NCI-H526 treated with DMSO at 0.1 percent for 48 hours (cell line): ENCODE measurements at regions not wholly inside any gene's neighbourhood (a gene's known extent, or its start where the extent isn't known, plus 50 kb on each side); places are given as distances from the start of the nearest gene placed in this dataset.
A peak's percentile ranks its signal among the peaks of the same experiment; 100 is the strongest.

ENCODE experiments used
- DNase-seq: peaks from one replicate; lab custom pipeline; 2025; lab: John Stamatoyannopoulos, UW

- DNase-seq: no peak
Observed at GRCh38 chr7:156479596-156479995, 161.0 kb upstream of the RNF32 start.

- no peak for DNase-seq
Observed at GRCh38 chr7:156478486-156478885, 162.1 kb upstream of the RNF32 start.

GRCh38 chr7:156475666-156476065, 164.9 kb upstream of the RNF32 start:
- no peak for DNase-seq

- DNase-seq: no peak
Observed at GRCh38 chr7:156475179-156475578, 165.4 kb upstream of the RNF32 start.

GRCh38 chr7:156474241-156474743, 166.3 kb upstream of the RNF32 start:
- DNase-seq: no peak

- DNase-seq: peak; percentile 9
Observed at GRCh38 chr7:156473476-156474240, 166.9 kb upstream of the RNF32 start.

- DNase-seq: no peak
Observed at GRCh38 chr7:156472267-156472666, 168.3 kb upstream of the RNF32 start.

GRCh38 chr7:156470399-156471320, 169.9 kb upstream of the RNF32 start:
- no peak for DNase-seq

GRCh38 chr7:156466955-156467625, 173.5 kb upstream of the RNF32 start:
- DNase-seq: no peak

GRCh38 chr7:156466272-156466671, 174.3 kb upstream of the RNF32 start:
- no peak for DNase-seq

GRCh38 chr7:156465186-156465585, 175.4 kb upstream of the RNF32 start:
- no peak for DNase-seq

- DNase-seq: no peak
Observed at GRCh38 chr7:156464339-156464738, 176.2 kb upstream of the RNF32 start.

GRCh38 chr7:156463280-156463679, 177.3 kb upstream of the RNF32 start:
- DNase-seq: peak; percentile 13

GRCh38 chr7:156461881-156462665, 178.5 kb upstream of the RNF32 start:
- no peak for DNase-seq

GRCh38 chr7:156460858-156461627, 179.5 kb upstream of the RNF32 start:
- peak; percentile 83 for DNase-seq

- no peak for DNase-seq
Observed at GRCh38 chr7:156459582-156459981, 181.0 kb upstream of the RNF32 start.

- no peak for DNase-seq
Observed at GRCh38 chr7:156459067-156459466, 181.5 kb upstream of the RNF32 start.

- no peak for DNase-seq
Observed at GRCh38 chr7:156458011-156458410, 182.6 kb upstream of the RNF32 start.

GRCh38 chr7:156456503-156457115, 184.0 kb upstream of the RNF32 start:
- DNase-seq: peak; percentile 66

GRCh38 chr7:156456032-156456431, 184.5 kb upstream of the RNF32 start:
- DNase-seq: no peak
